ENCODE measurements at regions not wholly inside any gene's neighbourhood (a gene's known extent, or its start where the extent isn't known, plus 50 kb on each side); places are given as distances from the start of the nearest gene placed in this dataset.

GRCh38 chr5:33275921-33276627 lies 164.7 kb upstream of the TARS1 start:
- H3K27ac ChIP-seq, result no peak overlapping the region
- no peak for TF ChIP-seq CTCF (conservative IDR thresholded peaks at IDR 0.05)

- no peak overlapping the region for H3K27ac ChIP-seq
- no peak for TF ChIP-seq CTCF (conservative IDR thresholded peaks at IDR 0.05)
These were observed 164.2 kb upstream of the TARS1 start for GRCh38 chr5:33276628-33276950.

- no peak overlapping the region for H3K27ac ChIP-seq
- no peak for TF ChIP-seq CTCF (conservative IDR thresholded peaks at IDR 0.05)
These were observed 163.6 kb upstream of the TARS1 start for GRCh38 chr5:33277061-33277650.

- no peak overlapping the region for H3K27ac ChIP-seq
- no peak for TF ChIP-seq CTCF (conservative IDR thresholded peaks at IDR 0.05)
These were observed 159.3 kb upstream of the TARS1 start for GRCh38 chr5:33281431-33281843.

- H3K27ac ChIP-seq, result no peak overlapping the region
- TF ChIP-seq CTCF (conservative IDR thresholded peaks at IDR 0.05), result no peak
These were observed 158.6 kb upstream of the TARS1 start for GRCh38 chr5:33282157-33282556.

- TF ChIP-seq CTCF (conservative IDR thresholded peaks at IDR 0.05), result no peak
- H3K27ac ChIP-seq, result no peak overlapping the region
These were observed 158.1 kb upstream of the TARS1 start for GRCh38 chr5:33282696-33283095.

- no peak for TF ChIP-seq CTCF (conservative IDR thresholded peaks at IDR 0.05)
- no peak overlapping the region for H3K27ac ChIP-seq
These were observed 157.5 kb upstream of the TARS1 start for GRCh38 chr5:33283243-33283642.

Measured in VCaP (cell line).